MM.1S (cell line): ENCODE measurements at regions not wholly inside any gene's neighbourhood (a gene's known extent, or its start where the extent isn't known, plus 50 kb on each side); places are given as distances from the start of the nearest gene placed in this dataset.

Experiments
- CTCF ChIP-seq: fragments of 300-600 bp; sonication (generic); IDR thresholded peaks from 2 replicates; pipeline ENCODE4 v1.5.1; 2016; ENCODE audit warnings: antibody characterized with exemption, low read length, mixed read lengths
- EZH2 ChIP-seq: fragments of 300-600 bp; sonication (generic); optimal IDR thresholded peaks from 2 replicates; pipeline ENCODE3; 2017; ENCODE audit warnings: low read depth, mild to moderate bottlenecking, antibody characterized with exemption, low read length, mixed read lengths
- EZH2phosphoT487 ChIP-seq: fragments of 300-600 bp; sonication (generic); IDR thresholded peaks from 2 replicates; pipeline ENCODE4 v1.6.1; 2018; ENCODE audit warnings: antibody characterized with exemption, low read length

- no peak for TF ChIP-seq EZH2
- TF ChIP-seq EZH2phosphoT487, result no peak
- TF ChIP-seq CTCF, result no peak
Measured at GRCh38 chr12:5243014-5243413, 188.9 kb upstream of the NTF3 start.
